ENCODE measurements at regions not wholly inside any gene's neighbourhood (a gene's known extent, or its start where the extent isn't known, plus 50 kb on each side); places are given as distances from the start of the nearest gene placed in this dataset.
A peak's percentile ranks its signal among the peaks of the same experiment; 100 is the strongest.

GRCh38 chr2:180646756-180647155 lies 333.6 kb upstream of the UBE2E3 start:
- TF ChIP-seq, protein P1, sequence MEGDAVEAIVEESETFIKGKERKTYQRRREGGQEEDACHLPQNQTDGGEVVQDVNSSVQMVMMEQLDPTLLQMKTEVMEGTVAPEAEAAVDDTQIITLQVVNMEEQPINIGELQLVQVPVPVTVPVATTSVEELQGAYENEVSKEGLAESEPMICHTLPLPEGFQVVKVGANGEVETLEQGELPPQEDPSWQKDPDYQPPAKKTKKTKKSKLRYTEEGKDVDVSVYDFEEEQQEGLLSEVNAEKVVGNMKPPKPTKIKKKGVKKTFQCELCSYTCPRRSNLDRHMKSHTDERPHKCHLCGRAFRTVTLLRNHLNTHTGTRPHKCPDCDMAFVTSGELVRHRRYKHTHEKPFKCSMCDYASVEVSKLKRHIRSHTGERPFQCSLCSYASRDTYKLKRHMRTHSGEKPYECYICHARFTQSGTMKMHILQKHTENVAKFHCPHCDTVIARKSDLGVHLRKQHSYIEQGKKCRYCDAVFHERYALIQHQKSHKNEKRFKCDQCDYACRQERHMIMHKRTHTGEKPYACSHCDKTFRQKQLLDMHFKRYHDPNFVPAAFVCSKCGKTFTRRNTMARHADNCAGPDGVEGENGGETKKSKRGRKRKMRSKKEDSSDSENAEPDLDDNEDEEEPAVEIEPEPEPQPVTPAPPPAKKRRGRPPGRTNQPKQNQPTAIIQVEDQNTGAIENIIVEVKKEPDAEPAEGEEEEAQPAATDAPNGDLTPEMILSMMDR (IDR thresholded peaks at IDR 0.05; ENCODE audit: low read length, missing control alignments): no peak
- no peak for DNase-seq (ENCODE audit: low read depth)
- no peak overlapping the region for H3K4me3 ChIP-seq (replicated peaks; ENCODE audit: low read depth, low read length)

GRCh38 chr2:180644709-180645108 lies 335.7 kb upstream of the UBE2E3 start:
- no peak overlapping the region for H3K4me3 ChIP-seq (replicated peaks; ENCODE audit: low read depth, low read length)
- TF ChIP-seq, protein P1 (IDR thresholded peaks at IDR 0.05; ENCODE audit: low read length, missing control alignments): no peak
- DNase-seq (ENCODE audit: low read depth): peak; percentile 72

GRCh38 chr2:180630756-180631155 lies 349.6 kb upstream of the UBE2E3 start:
- TF ChIP-seq, protein P1 (IDR thresholded peaks at IDR 0.05; ENCODE audit: low read length, missing control alignments): no peak
- no peak overlapping the region for H3K4me3 ChIP-seq (replicated peaks; ENCODE audit: low read depth, low read length)
- no peak for DNase-seq (ENCODE audit: low read depth)

- DNase-seq (ENCODE audit: low read depth): peak; percentile 90
- TF ChIP-seq, protein P1 (IDR thresholded peaks at IDR 0.05; ENCODE audit: low read length, missing control alignments): no peak
Observed at GRCh38 chr2:180625006-180625844, 355.2 kb upstream of the UBE2E3 start.

GRCh38 chr2:180621941-180622918 lies 358.2 kb upstream of the UBE2E3 start:
- DNase-seq (ENCODE audit: low read depth): peak; percentile 49
- TF ChIP-seq, protein P1 (IDR thresholded peaks at IDR 0.05; ENCODE audit: low read length, missing control alignments): no peak
- no peak overlapping the region for H3K4me3 ChIP-seq (replicated peaks; ENCODE audit: low read depth, low read length)

More at GRCh38 chr2:180625006-180625844, 355.2 kb upstream of the UBE2E3 start:
- no peak overlapping the region for H3K4me3 ChIP-seq (replicated peaks; ENCODE audit: low read depth, low read length)

GRCh38 chr2:180621366-180621765 lies 359.0 kb upstream of the UBE2E3 start:
- TF ChIP-seq, protein P1 (IDR thresholded peaks at IDR 0.05; ENCODE audit: low read length, missing control alignments): no peak

More at GRCh38 chr2:180621366-180621765, 359.0 kb upstream of the UBE2E3 start:
- DNase-seq (ENCODE audit: low read depth): no peak
- no peak overlapping the region for H3K4me3 ChIP-seq (replicated peaks; ENCODE audit: low read depth, low read length)
